OCI-LY1 (cell line): ENCODE measurements at regions not wholly inside any gene's neighbourhood (a gene's known extent, or its start where the extent isn't known, plus 50 kb on each side); places are given as distances from the start of the nearest gene placed in this dataset.

Experiments used
- H2AFZ ChIP-seq: fragments of 200-600 bp; sonication (generic), shearing (Covaris generic); 2 replicates; pipeline ENCODE4 v1.6.0; 2014; ENCODE audit warnings: antibody characterized with exemption, mild to moderate bottlenecking, low read length
- H3F3A ChIP-seq: fragments of 200-600 bp; sonication (generic), shearing (Covaris generic); 2 replicates; pipeline ENCODE4 v1.6.0; 2014; ENCODE audit warnings: mild to moderate bottlenecking, antibody characterized with exemption, low read length, moderate library complexity; ENCODE audit not compliant: insufficient read depth
- H3K27ac ChIP-seq: fragments of 200-600 bp; sonication (generic); 2 replicates; pipeline ENCODE4 v1.5.1; 2014; ENCODE audit warnings: low read length, mixed run types, mild to moderate bottlenecking, low read depth; ENCODE audit not compliant: poor library complexity, severe bottlenecking
- H3K27me3 ChIP-seq: fragments of 200-600 bp; sonication (generic); 2 replicates; pipeline ENCODE4 v1.6.0; 2014; ENCODE audit warnings: antibody characterized with exemption, mild to moderate bottlenecking, low read length, moderate library complexity; ENCODE audit not compliant: insufficient read depth
- H3K36me3 ChIP-seq: fragments of 200-600 bp; sonication (generic); 2 replicates; pipeline ENCODE4 v1.6.1; 2014; ENCODE audit warnings: mild to moderate bottlenecking, antibody characterized with exemption, low read length, moderate library complexity, mixed read lengths; ENCODE audit not compliant: insufficient read depth
- H3K4me1 ChIP-seq: fragments of 200-600 bp; sonication (generic); 2 replicates; pipeline ENCODE4 v1.5.1; 2014; ENCODE audit warnings: mild to moderate bottlenecking, low read length, moderate library complexity; ENCODE audit not compliant: insufficient read depth, severe bottlenecking
- H3K4me2 ChIP-seq: fragments of 200-600 bp; sonication (generic), shearing (Covaris generic); 2 replicates; pipeline ENCODE4 v1.6.1; 2014; ENCODE audit warnings: low read length
- H3K4me3 ChIP-seq: fragments of 200-600 bp; sonication (generic); 2 replicates; pipeline ENCODE4 v1.5.1; 2014; ENCODE audit warnings: low read length, low read depth, mild to moderate bottlenecking, mixed read lengths; ENCODE audit not compliant: poor library complexity, severe bottlenecking
- H3K79me2 ChIP-seq: fragments of 200-600 bp; shearing (Covaris generic); 2 replicates; pipeline ENCODE4 v1.6.1; 2016; ENCODE audit warnings: mixed run types, low read length, mixed read lengths; ENCODE audit not compliant: insufficient read depth
- H3K9ac ChIP-seq: fragments of 200-600 bp; sonication (generic), shearing (Covaris generic); 2 replicates; pipeline ENCODE4 v1.6.1; 2014; ENCODE audit warnings: mild to moderate bottlenecking, low read length, mixed read lengths
- H3K9me2 ChIP-seq: fragments of 200-600 bp; sonication (generic), shearing (Covaris generic); 2 replicates; pipeline ENCODE4 v1.6.1; 2014; ENCODE audit warnings: low read depth, mild to moderate bottlenecking, low read length, mixed read lengths
- H3K9me3 ChIP-seq: fragments of 200-600 bp; shearing (Covaris generic); 2 replicates; pipeline ENCODE4 v1.6.1; 2014; ENCODE audit warnings: low read length, mixed read lengths
- H4K20me1 ChIP-seq: fragments of 200-600 bp; sonication (generic), shearing (Covaris generic); 2 replicates; pipeline ENCODE4 v1.6.0; 2016; ENCODE audit warnings: mild to moderate bottlenecking, low read length; ENCODE audit not compliant: insufficient read depth
- EZH2 ChIP-seq: fragments of 200-600 bp; sonication (generic), shearing (Covaris generic); IDR thresholded peaks from 2 replicates; pipeline ENCODE4 v1.8.0; 2017; ENCODE audit warnings: borderline replicate concordance, mixed run types, mild to moderate bottlenecking, antibody characterized with exemption, low read length, moderate library complexity, mixed read lengths
- TF ChIP-seq, protein P1 (sequence below): fragments of 200-600 bp; sonication (generic), shearing (Covaris generic); IDR thresholded peaks from 2 replicates; pipeline ENCODE4 v1.5.1; 2017; ENCODE audit warnings: mild to moderate bottlenecking, antibody characterized with exemption, low read length, moderate library complexity, mixed read lengths

DNA sequence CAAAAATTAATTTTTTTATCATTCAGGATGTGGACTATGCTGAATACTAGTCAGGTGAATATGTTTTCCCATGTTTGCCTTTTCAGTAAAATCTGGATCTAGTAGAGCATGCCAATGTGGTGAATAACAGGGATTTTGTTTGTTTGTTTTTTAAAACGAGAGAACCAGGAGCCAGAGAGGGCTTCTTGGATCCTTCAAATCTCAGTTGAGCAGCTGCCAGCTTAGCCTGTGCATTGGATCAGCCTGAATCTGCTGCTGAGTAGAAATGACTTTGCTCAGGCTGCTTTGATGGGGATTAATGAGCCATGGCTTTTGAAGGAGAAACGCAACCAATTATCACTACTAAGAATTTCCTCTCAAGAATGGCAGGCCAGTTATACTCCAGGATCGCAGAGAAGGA, 493.8 kb downstream of the ARL4A start:
- Histone ChIP-seq H3K9me2 (no peaks in the 10 kb centered on the region), H3K9ac (no peak overlapping the region), H3F3A (no peaks in the 10 kb centered on the region), H3K4me3 (no peak overlapping the region), H3K9me3 (no peaks in the 10 kb centered on the region), H3K36me3 (no peaks in the 10 kb centered on the region), H3K79me2 (no peaks in the 10 kb centered on the region), H2AFZ (no peak overlapping the region), H3K27ac (no peak overlapping the region), H3K4me2 (no peak overlapping the region), H3K27me3 (no peaks in the 10 kb centered on the region), H3K4me1 (no peaks in the 10 kb centered on the region), H4K20me1 (no peaks in the 10 kb centered on the region)
- no peak for TF ChIP-seq EZH2
- TF ChIP-seq, protein P1, sequence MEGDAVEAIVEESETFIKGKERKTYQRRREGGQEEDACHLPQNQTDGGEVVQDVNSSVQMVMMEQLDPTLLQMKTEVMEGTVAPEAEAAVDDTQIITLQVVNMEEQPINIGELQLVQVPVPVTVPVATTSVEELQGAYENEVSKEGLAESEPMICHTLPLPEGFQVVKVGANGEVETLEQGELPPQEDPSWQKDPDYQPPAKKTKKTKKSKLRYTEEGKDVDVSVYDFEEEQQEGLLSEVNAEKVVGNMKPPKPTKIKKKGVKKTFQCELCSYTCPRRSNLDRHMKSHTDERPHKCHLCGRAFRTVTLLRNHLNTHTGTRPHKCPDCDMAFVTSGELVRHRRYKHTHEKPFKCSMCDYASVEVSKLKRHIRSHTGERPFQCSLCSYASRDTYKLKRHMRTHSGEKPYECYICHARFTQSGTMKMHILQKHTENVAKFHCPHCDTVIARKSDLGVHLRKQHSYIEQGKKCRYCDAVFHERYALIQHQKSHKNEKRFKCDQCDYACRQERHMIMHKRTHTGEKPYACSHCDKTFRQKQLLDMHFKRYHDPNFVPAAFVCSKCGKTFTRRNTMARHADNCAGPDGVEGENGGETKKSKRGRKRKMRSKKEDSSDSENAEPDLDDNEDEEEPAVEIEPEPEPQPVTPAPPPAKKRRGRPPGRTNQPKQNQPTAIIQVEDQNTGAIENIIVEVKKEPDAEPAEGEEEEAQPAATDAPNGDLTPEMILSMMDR, result no peak

DNA sequence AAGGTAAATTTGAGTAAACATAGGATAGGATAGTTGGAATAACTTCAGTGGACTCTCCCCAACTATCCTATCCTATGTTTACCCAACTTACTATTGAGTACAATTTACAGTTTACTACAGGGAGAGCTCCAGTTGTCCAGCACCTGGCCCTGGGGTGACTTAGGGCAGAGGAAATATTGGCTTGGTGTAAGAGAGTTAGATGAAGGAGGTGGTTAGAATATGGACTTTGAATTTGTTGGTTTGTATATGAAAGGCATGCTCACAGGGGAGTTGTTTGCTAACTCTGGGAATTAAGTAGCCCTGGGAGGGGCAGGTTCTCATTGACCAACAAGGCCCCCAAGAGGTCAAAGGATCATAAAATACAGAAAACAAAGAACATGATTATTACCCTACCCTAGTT, 497.7 kb downstream of the ARL4A start:
- Histone ChIP-seq H2AFZ (no peak overlapping the region), H3K79me2 (no peaks in the 10 kb centered on the region), H3K4me2 (no peak overlapping the region), H3K9ac (no peak overlapping the region), H3K9me3 (no peaks in the 10 kb centered on the region), H3K27me3 (no peaks in the 10 kb centered on the region), H3F3A (no peaks in the 10 kb centered on the region), H4K20me1 (no peaks in the 10 kb centered on the region), H3K4me3 (no peak overlapping the region), H3K36me3 (no peaks in the 10 kb centered on the region), H3K9me2 (no peaks in the 10 kb centered on the region), H3K4me1 (no peaks in the 10 kb centered on the region), H3K27ac (no peak overlapping the region)
- TF ChIP-seq EZH2, result no peak
- TF ChIP-seq, protein P1, result no peak

DNA sequence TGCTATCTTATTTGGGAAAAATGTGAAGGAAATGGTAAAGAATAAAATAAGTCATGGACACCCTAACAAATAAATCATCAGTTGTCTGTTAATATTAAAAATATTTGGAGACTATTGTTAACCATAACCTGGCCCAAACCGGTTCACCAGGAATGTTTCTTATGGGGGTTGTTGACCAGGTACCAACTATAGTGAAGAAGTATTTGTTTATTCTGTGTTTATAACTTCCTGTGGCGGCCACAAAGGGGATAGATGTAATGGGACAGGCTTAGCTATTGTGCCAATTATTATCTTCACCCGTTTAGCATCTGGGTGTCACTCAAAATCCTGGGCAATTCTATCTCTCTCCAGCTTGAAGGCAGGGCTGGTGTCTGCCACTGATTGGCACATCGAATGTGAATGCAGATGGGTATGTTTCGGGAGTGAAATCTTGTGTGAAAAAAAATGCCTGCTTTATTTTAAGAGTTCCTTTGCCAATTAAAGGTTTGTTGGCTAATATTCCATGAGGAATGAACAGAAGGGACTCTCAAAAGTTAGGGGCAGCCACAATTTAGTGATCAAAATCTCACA, 500.9 kb downstream of the ARL4A start:
- H2AFZ ChIP-seq, result no peak overlapping the region
- H3K9ac ChIP-seq, result no peak overlapping the region
- no peaks in the 10 kb centered on the region for H3K36me3 ChIP-seq
- TF ChIP-seq, protein P1, result no peak
- no peak for TF ChIP-seq EZH2
- no peaks in the 10 kb centered on the region for H3K79me2 ChIP-seq
- no peak overlapping the region for H3K4me2 ChIP-seq
- H3K9me3 ChIP-seq, result no peaks in the 10 kb centered on the region
- no peaks in the 10 kb centered on the region for H4K20me1 ChIP-seq
- no peaks in the 10 kb centered on the region for H3K4me1 ChIP-seq
- H3K4me3 ChIP-seq, result no peak overlapping the region
- no peak overlapping the region for H3K27ac ChIP-seq
- H3K27me3 ChIP-seq, result no peaks in the 10 kb centered on the region
- no peaks in the 10 kb centered on the region for H3F3A ChIP-seq
- no peaks in the 10 kb centered on the region for H3K9me2 ChIP-seq
